Stimulated activated CD4-positive, alpha-beta T cell treated with anti-CD3 and anti-CD28 coated beads, Interleukin-15, amount 100 ng/mL, for 24 hours (primary cell): ENCODE measurements at regions not wholly inside any gene's neighbourhood (a gene's known extent, or its start where the extent isn't known, plus 50 kb on each side); places are given as distances from the start of the nearest gene placed in this dataset.

Experiments used
- DNase-seq: peaks from one replicate; pipeline ENCODE4 v3.0.0-alpha.2; 2020

GRCh38 chr14:82390586-82390985 lies 856.9 kb upstream of the SEL1L start:
- DNase-seq: no peak

GRCh38 chr14:82394916-82395315 lies 861.3 kb upstream of the SEL1L start:
- no peak for DNase-seq

- no peak for DNase-seq
Measured at GRCh38 chr14:82398256-82398655, 864.6 kb upstream of the SEL1L start.

- no peak for DNase-seq
Measured at GRCh38 chr14:82403987-82404386, 870.3 kb upstream of the SEL1L start.

- DNase-seq: no peak
Measured at GRCh38 chr14:82410064-82410463, 876.4 kb upstream of the SEL1L start.

- no peak for DNase-seq
Measured at GRCh38 chr14:82411298-82411697, 877.6 kb upstream of the SEL1L start.

GRCh38 chr14:82412545-82412944 lies 878.9 kb upstream of the SEL1L start:
- DNase-seq: no peak

- DNase-seq: no peak
Measured at GRCh38 chr14:82414853-82415539, 881.3 kb upstream of the SEL1L start.

GRCh38 chr14:82419933-82420332 lies 886.3 kb upstream of the SEL1L start:
- no peak for DNase-seq

GRCh38 chr14:82420871-82421270 lies 887.2 kb upstream of the SEL1L start:
- no peak for DNase-seq

GRCh38 chr14:82421286-82421685 lies 887.6 kb upstream of the SEL1L start:
- no peak for DNase-seq

- DNase-seq: no peak
Measured at GRCh38 chr14:82422230-82422629, 888.6 kb upstream of the SEL1L start.

- no peak for DNase-seq
Measured at GRCh38 chr14:82425261-82425660, 891.6 kb upstream of the SEL1L start.

- DNase-seq: no peak
Measured at GRCh38 chr14:82431031-82431430, 897.4 kb upstream of the SEL1L start.

GRCh38 chr14:82432301-82433105 lies 898.9 kb upstream of the SEL1L start:
- DNase-seq: no peak

GRCh38 chr14:82438436-82438835 lies 904.8 kb upstream of the SEL1L start:
- DNase-seq: no peak

- DNase-seq: no peak
Measured at GRCh38 chr14:82441270-82441669, 907.6 kb upstream of the SEL1L start.

GRCh38 chr14:82445810-82446570 lies 912.3 kb upstream of the SEL1L start:
- DNase-seq: no peak

- DNase-seq: no peak
Measured at GRCh38 chr14:82447586-82447985, 913.9 kb upstream of the SEL1L start.

GRCh38 chr14:82449926-82450468 lies 916.3 kb upstream of the SEL1L start:
- no peak for DNase-seq

GRCh38 chr14:82451675-82452074 lies 918.0 kb upstream of the SEL1L start:
- DNase-seq: no peak

- DNase-seq: no peak
Measured at GRCh38 chr14:82482345-82482744, 948.7 kb upstream of the SEL1L start.

GRCh38 chr14:82488473-82488872 lies 954.8 kb upstream of the SEL1L start:
- no peak for DNase-seq
